ENCODE measurements at regions not wholly inside any gene's neighbourhood (a gene's known extent, or its start where the extent isn't known, plus 50 kb on each side); places are given as distances from the start of the nearest gene placed in this dataset.

- DNase-seq = no peak
Measured at GRCh38 chr3:168624892-168625448, 529.2 kb upstream of the GOLIM4 start.

GRCh38 chr3:168624195-168624594 lies 528.5 kb upstream of the GOLIM4 start:
- no peak for DNase-seq

- no peak for DNase-seq
Measured at GRCh38 chr3:168622795-168623194, 527.1 kb upstream of the GOLIM4 start.

- no peak for DNase-seq
Measured at GRCh38 chr3:168620854-168621253, 525.1 kb upstream of the GOLIM4 start.

GRCh38 chr3:168618827-168619470 lies 523.2 kb upstream of the GOLIM4 start:
- DNase-seq = no peak

DNA sequence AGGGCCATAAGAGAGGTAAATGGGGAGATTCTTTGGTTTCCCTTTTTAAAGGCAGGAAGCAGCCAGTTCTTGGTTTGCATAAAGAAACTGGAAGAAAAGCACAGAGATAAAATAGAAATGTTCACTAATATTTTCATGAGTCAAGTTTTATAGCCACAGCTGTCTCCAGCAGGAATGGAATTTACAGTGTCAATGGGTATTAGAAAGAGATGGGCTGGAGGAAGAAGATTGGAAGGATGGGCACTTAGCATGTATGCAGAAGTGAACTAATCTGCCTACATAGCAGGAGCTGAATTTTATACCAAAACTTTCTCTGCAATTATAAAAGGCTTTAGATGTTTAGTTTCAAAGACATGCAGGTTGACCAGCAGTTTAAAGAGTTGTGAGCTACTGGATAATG lies 521.9 kb upstream of the GOLIM4 start:
- DNase-seq = no peak

- DNase-seq = no peak
Measured at GRCh38 chr3:168616915-168617314, 521.2 kb upstream of the GOLIM4 start.

DNA sequence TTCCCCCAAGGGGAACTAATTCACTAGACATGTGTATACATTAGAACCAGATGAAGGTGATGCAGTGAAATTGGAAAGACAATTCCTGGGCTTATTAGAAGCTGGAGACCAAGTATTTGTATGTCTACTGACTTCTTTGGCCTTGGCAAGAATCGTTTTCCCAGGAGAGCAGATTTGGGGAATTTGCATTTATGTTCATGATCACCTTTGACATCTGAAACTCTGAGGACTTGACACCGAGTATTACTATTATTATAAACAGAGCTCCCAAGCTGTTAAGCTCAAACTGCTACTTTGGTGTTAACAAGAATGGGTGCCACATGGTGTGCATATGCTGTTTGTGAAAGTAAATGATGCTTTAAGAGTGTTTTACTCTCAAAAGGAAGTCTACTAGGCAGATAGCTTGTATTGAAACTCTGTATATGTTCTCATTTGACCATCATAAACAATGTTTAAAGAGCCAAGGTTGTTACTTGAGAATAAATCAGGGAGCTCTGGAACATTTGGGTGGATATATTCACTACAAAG lies 519.8 kb upstream of the GOLIM4 start:
- DNase-seq = no peak

GRCh38 chr3:168613151-168613550 lies 517.4 kb upstream of the GOLIM4 start:
- no peak for DNase-seq

GRCh38 chr3:168612671-168613070 lies 516.9 kb upstream of the GOLIM4 start:
- no peak for DNase-seq

DNA sequence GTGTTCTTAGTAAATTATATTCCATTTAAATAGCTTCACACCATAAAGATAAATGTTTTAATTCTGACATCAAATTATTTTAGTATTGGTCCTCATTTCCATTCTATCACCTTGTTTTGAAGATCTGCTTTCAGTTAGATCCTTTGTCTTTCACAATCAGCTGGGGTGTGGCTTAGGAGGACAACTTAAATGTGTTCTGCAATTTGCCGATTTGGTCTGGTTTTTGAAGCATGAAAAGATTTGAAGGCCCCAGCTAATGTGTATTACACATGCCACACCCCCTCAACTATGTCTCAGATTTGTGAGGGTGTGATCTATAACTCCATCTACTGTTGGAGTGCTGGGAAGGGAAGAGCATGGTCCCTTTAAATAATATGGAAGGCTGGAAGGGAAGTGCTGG lies 516.1 kb upstream of the GOLIM4 start:
- DNase-seq = no peak

GRCh38 chr3:168608926-168609325 lies 513.2 kb upstream of the GOLIM4 start:
- no peak for DNase-seq

- DNase-seq = no peak
Measured at GRCh38 chr3:168604767-168605166, 509.0 kb upstream of the GOLIM4 start.

DNA sequence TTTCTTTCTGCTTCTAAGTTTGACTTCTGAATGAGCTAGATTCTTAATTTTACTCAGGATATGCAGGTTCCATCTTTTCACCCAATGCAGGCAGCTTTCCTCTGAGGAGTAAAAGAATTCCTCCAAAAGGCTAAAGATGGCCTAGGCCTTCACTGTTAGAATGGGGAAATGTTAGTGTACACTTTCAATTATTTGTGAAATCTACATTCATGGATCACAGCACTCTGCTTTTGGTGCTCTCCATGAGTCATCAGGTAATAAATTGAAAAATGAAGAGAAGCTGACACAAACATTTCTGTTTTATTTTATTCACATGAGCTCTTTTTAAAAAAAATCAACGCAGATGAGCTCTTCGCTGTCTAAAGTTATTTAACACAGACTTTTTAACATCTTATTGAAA lies 502.5 kb upstream of the GOLIM4 start:
- no peak for DNase-seq

DNA sequence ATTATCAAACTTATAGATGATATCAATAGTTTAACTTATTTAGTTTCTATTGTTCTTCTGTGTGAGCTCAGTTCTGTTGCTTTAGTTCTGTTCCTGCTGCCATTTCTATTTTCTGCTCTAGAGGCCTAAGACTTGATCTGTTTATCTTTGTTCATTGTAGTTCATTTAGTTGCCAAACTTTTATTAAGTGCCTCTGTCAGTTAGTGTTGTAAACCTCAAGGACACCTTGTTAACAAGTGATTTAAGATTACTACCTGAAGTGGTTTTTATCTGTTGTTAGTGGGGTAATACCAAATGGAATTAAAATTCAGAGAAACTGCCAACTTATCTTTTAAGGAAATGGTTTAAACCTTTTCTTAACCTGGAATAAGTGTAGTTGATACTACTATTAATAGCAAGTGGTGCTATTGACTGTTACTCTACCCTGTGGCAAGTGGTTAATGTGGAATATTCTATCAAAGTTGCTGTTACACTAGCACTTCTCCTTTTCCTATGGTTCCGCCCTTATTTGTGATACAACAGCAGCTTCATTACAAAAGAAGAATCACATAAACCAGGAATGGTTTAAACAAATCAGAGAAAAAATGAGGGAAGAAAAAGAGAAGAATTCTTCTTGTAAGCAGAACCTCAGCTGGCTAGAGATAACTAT lies 500.6 kb upstream of the GOLIM4 start:
- no peak for DNase-seq

DNA sequence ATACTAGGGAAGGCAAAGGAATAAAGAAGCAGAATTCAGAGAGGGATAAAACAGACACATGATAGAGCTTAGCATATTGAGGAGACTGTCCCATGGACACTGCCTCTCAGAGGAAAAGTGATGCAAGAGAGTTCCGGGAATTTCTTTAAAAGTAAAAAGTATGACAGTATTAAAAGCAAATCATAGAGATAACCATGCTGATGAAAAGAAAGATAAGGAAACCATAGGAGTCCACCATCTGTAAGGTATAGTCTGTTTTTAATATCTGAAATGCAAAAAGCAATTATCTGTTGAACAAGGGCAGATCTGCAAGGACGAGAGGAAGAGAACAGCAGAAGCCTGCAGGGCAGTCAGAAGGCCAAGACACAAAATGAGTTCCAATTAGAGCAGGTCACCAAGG lies 495.9 kb upstream of the GOLIM4 start:
- DNase-seq = no peak

GRCh38 chr3:168589376-168589775 lies 493.7 kb upstream of the GOLIM4 start:
- no peak for DNase-seq

DNA sequence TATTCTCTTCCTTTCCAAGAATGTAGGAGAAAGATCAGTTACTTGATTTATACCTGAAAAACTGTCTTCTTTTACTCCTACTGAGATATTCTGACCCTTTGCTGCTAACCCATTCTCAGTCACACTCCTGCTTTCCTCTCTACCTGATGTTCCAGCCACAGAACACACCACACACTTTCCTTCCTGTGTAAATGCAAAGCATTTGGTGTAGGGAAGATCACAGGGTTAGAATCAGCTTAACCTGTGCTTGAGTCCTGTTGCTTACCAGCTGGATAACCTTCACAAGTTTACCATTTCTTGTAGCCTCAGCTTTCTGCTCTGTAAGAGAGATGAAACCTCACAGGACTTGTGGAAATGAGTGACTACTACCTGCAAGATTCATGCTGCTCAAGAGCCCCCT lies 489.8 kb upstream of the GOLIM4 start:
- no peak for DNase-seq

GRCh38 chr3:168583977-168584376 lies 488.3 kb upstream of the GOLIM4 start:
- no peak for DNase-seq

- DNase-seq = no peak
Measured at GRCh38 chr3:168582503-168582902, 486.8 kb upstream of the GOLIM4 start.

DNA sequence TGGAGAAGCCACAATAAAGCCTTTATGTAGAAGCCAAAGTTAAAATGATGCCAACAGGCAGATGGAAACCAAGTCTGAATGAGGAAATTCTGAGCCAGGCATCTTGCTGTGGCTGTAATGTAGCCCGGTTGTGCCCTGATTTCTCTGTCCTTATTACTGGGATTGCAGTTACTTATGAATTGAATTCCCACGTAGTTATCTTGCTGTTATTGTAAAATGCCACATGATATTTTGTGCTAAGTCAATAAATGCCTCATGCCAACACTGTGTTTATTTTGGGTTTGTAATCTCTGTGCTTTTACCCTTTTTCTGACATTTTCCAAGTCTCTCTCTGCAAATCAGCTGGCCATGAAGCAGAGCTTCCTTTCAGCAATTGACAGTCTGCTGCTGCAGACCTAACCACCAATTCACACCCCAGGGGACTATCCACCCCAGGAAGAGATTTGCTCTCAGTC lies 486.1 kb upstream of the GOLIM4 start:
- DNase-seq = no peak

DNA sequence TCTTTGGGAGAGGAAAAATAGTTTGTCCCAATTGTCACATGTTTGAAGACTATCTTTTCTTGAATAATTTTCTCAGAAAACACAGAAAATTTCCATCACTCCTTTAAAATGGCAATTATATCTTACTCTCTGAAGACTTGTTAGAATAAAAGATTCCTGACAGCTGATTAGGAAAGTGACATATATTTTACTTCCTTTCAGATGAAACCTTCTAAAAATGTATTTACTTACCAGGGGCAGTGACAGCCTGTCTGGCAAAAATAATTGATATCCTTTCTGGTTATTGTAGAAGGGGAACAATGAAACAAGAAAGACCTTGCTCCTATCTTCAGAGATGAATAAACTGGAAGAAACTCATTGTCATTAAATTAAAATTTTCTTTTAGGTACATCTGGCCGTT lies 483.3 kb upstream of the GOLIM4 start:
- DNase-seq = no peak

DNA sequence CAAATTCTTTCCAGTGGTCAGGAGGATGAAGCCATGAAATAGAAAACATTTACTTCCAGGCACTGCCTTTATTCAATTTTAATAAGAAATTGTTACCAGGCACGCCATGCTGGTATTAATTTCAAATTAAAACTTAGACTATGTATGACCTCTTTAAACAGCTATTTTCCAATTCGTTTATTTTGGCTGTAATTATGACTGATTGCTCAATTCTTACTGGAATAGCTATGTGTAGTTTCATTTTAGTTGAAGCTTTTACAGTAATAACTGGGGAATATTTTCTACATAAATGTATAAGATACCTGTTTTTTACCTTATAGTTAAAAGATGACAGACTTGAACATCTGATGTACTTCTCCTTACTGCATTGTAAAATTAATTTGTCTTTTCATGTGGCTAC lies 480.0 kb upstream of the GOLIM4 start:
- DNase-seq = no peak

- DNase-seq = no peak
Measured at GRCh38 chr3:168574455-168575158, 478.9 kb upstream of the GOLIM4 start.
